ENCODE measurements at regions not wholly inside any gene's neighbourhood (a gene's known extent, or its start where the extent isn't known, plus 50 kb on each side); places are given as distances from the start of the nearest gene placed in this dataset.
"Not testable (repeated sequence)": the region's sequence is repeated elsewhere in the genome, so short reads cannot be mapped to it uniquely, and the experiment has no call there.

GRCh38 chr6:84916704-84917103, 152.3 kb upstream of the TBX18 start:
- no peak for DNase-seq

- no peak for DNase-seq
These were observed 148.3 kb upstream of the TBX18 start for GRCh38 chr6:84912472-84913322.

- no peak for DNase-seq
These were observed 146.7 kb upstream of the TBX18 start for GRCh38 chr6:84910906-84911607.

GRCh38 chr6:84908304-84908904, 144.0 kb upstream of the TBX18 start:
- no peak for DNase-seq

GRCh38 chr6:84906514-84906913, 142.1 kb upstream of the TBX18 start:
- no peak for DNase-seq

- DNase-seq: no peak
These were observed 141.4 kb upstream of the TBX18 start for GRCh38 chr6:84905823-84906222.

GRCh38 chr6:84902354-84902928, 138.0 kb upstream of the TBX18 start:
- no peak for DNase-seq

- no peak for DNase-seq
These were observed 133.7 kb upstream of the TBX18 start for GRCh38 chr6:84897988-84898594.

- DNase-seq: no peak
These were observed 132.6 kb upstream of the TBX18 start for GRCh38 chr6:84897011-84897410.

- no peak for DNase-seq
These were observed 128.3 kb upstream of the TBX18 start for GRCh38 chr6:84892671-84893070.

- DNase-seq: no peak
These were observed 118.7 kb upstream of the TBX18 start for GRCh38 chr6:84882768-84883766.

GRCh38 chr6:84879385-84879784, 115.0 kb upstream of the TBX18 start:
- not testable (repeated sequence) for DNase-seq

- DNase-seq: peak; percentile 82
These were observed 113.3 kb upstream of the TBX18 start for GRCh38 chr6:84877515-84878210.

GRCh38 chr6:84876723-84877514, 112.5 kb upstream of the TBX18 start:
- DNase-seq: no peak

- DNase-seq: no peak
These were observed 108.8 kb upstream of the TBX18 start for GRCh38 chr6:84872996-84873723.

- no peak for DNase-seq
These were observed 107.5 kb upstream of the TBX18 start for GRCh38 chr6:84871925-84872324.

- DNase-seq: no peak
These were observed 106.3 kb upstream of the TBX18 start for GRCh38 chr6:84870672-84871071.

- no peak for DNase-seq
These were observed 103.8 kb upstream of the TBX18 start for GRCh38 chr6:84868149-84868548.

GRCh38 chr6:84867521-84867920, 103.1 kb upstream of the TBX18 start:
- DNase-seq: peak; percentile 52

GRCh38 chr6:84866715-84867114, 102.3 kb upstream of the TBX18 start:
- DNase-seq: peak; percentile 80
